Fibroblast of lung (primary cell): ENCODE measurements at regions not wholly inside any gene's neighbourhood (a gene's known extent, or its start where the extent isn't known, plus 50 kb on each side); places are given as distances from the start of the nearest gene placed in this dataset.

Source experiments
- DNase-seq, 2 donors: peaks; one replicate each; pipeline versions ENCODE4 v3.0.0 to v3.0.0-alpha.2; 2010; ENCODE audit warnings: low read depth in 2 of 2
- H2AFZ ChIP-seq: 2 replicates; pipeline ENCODE4 v1.5.1; 2012; ENCODE audit warnings: low read length, control low read depth, inconsistent platforms
- H3K27ac ChIP-seq: 2 replicates; pipeline ENCODE4 v1.5.1; 2011; ENCODE audit warnings: low read length, control low read depth; ENCODE audit not compliant: insufficient read depth
- H3K27me3 ChIP-seq: 2 replicates; pipeline ENCODE4 v1.5.1; 2011; ENCODE audit warnings: mild to moderate bottlenecking, low read length; ENCODE audit not compliant: control insufficient read depth, insufficient read depth
- H3K36me3 ChIP-seq: 2 replicates; pipeline ENCODE4 v1.5.1; 2011; ENCODE audit warnings: low read length; ENCODE audit not compliant: control insufficient read depth, insufficient read depth
- H3K4me1 ChIP-seq: 2 replicates; pipeline ENCODE4 v1.5.1; 2011; ENCODE audit warnings: low read length; ENCODE audit not compliant: control insufficient read depth, insufficient read depth; ENCODE audit errors: extremely low read depth
- H3K4me2 ChIP-seq: 2 replicates; pipeline ENCODE4 v1.5.1; 2011; ENCODE audit warnings: low read length, control low read depth; ENCODE audit not compliant: insufficient read depth; ENCODE audit errors: extremely low read depth
- H3K4me3 ChIP-seq, 4 experiments: fragments of 200-600 bp in 1 of 4; sonication (generic) in 1 of 4; replicated peaks in 1 of 4; 2 replicates each; pipeline ENCODE4 v1.5.1; 2011 to 2016; ENCODE audit warnings: low read length in 4 of 4, low read depth in 3 of 4, mild to moderate bottlenecking in 3 of 4, control low read depth in 2 of 4, inconsistent platforms in 1 of 4, mixed read lengths in 1 of 4; ENCODE audit not compliant: insufficient read depth in 1 of 4; ENCODE audit errors: control extremely low read depth in 1 of 4
- H3K79me2 ChIP-seq: 2 replicates; pipeline ENCODE4 v1.5.1; 2012; ENCODE audit warnings: mild to moderate bottlenecking, low read length, inconsistent platforms; ENCODE audit not compliant: control insufficient read depth, insufficient read depth
- H3K9ac ChIP-seq: 2 replicates; pipeline ENCODE4 v1.5.1; 2011; ENCODE audit warnings: mild to moderate bottlenecking, low read length, control low read depth; ENCODE audit not compliant: insufficient read depth
- H3K9me3 ChIP-seq: 2 replicates; pipeline ENCODE4 v1.5.1; 2012; ENCODE audit warnings: low read depth, low read length; ENCODE audit not compliant: control insufficient read depth, insufficient read depth
- H4K20me1 ChIP-seq: 2 replicates; pipeline ENCODE4 v1.5.1; 2011; ENCODE audit warnings: low read length; ENCODE audit not compliant: control insufficient read depth, insufficient read depth; ENCODE audit errors: extremely low read depth
- CTCF ChIP-seq, 2 donors: IDR thresholded peaks in 1 of 2; conservative IDR thresholded peaks in 1 of 2; 1 replicate in 1 of 2; 2 replicates in 1 of 2; pipeline ENCODE4 v1.5.1; 2011 to 2012; ENCODE audit warnings: low read length in 2 of 2, control low read depth in 1 of 2, inconsistent platforms in 1 of 2, low read depth in 1 of 2, mild to moderate bottlenecking in 1 of 2
- EZH2 ChIP-seq: IDR thresholded peaks from 2 replicates; pipeline ENCODE4 v1.5.1; 2012; ENCODE audit warnings: low read length, control low read depth, mild to moderate bottlenecking; ENCODE audit errors: missing control alignments

- H3K9me3 ChIP-seq: no peaks in the 10 kb centered on the region
- no peak overlapping the region for H2AFZ ChIP-seq
- no peak overlapping the region for H3K4me3 ChIP-seq
- no peaks in the 10 kb centered on the region for H4K20me1 ChIP-seq
- peaks cover 4% of the 10 kb centered on the region for H3K27me3 ChIP-seq
- no peak overlapping the region for H3K27ac ChIP-seq
- no peaks in the 10 kb centered on the region for H3K4me1 ChIP-seq
- no peak for DNase-seq
- no peaks in the 10 kb centered on the region for H3K36me3 ChIP-seq
- H3K4me2 ChIP-seq: no peak overlapping the region
- H3K9ac ChIP-seq: no peak overlapping the region
- TF ChIP-seq CTCF (conservative IDR thresholded peaks at IDR 0.05 in 1 of 2, IDR thresholded peaks at IDR 0.05 in 1 of 2; ENCODE audit: low read depth in 1 of 2, low read length in 2 of 2): no peak
- no peak for TF ChIP-seq EZH2
- H3K79me2 ChIP-seq: no peaks in the 10 kb centered on the region
Measured at GRCh38 chr21:36571556-36571955, 91.6 kb upstream of the CLDN14 start.

GRCh38 chr21:36572039-36572438 lies 92.1 kb upstream of the CLDN14 start:
- Histone ChIP-seq H3K79me2 (no peaks in the 10 kb centered on the region), H3K4me2 (no peak overlapping the region), H3K4me1 (no peaks in the 10 kb centered on the region), H4K20me1 (no peaks in the 10 kb centered on the region), H3K9ac (no peak overlapping the region), H3K36me3 (no peaks in the 10 kb centered on the region), H3K9me3 (no peaks in the 10 kb centered on the region), H3K27ac (no peak overlapping the region), H3K27me3 (peaks cover 2% of the 10 kb centered on the region), H2AFZ (no peak overlapping the region), H3K4me3 (no peak overlapping the region)
- DNase-seq: no peak
- no peak for TF ChIP-seq EZH2
- TF ChIP-seq CTCF (conservative IDR thresholded peaks at IDR 0.05 in 1 of 2, IDR thresholded peaks at IDR 0.05 in 1 of 2; ENCODE audit: low read depth in 1 of 2, low read length in 2 of 2): no peak

- Histone ChIP-seq H3K36me3 (no peaks in the 10 kb centered on the region), H3K9me3 (no peaks in the 10 kb centered on the region), H3K4me1 (no peaks in the 10 kb centered on the region), H3K27ac (no peak overlapping the region), H3K4me3 (no peak overlapping the region), H2AFZ (no peak overlapping the region), H3K79me2 (no peaks in the 10 kb centered on the region), H3K4me2 (no peak overlapping the region), H3K27me3 (peaks cover 3% of the 10 kb centered on the region), H3K9ac (no peak overlapping the region), H4K20me1 (no peaks in the 10 kb centered on the region)
- no peak for DNase-seq
- TF ChIP-seq CTCF (conservative IDR thresholded peaks at IDR 0.05 in 1 of 2, IDR thresholded peaks at IDR 0.05 in 1 of 2; ENCODE audit: low read depth in 1 of 2, low read length in 2 of 2) (no peak), EZH2 (no peak)
Measured at GRCh38 chr21:36575306-36575705, 95.4 kb upstream of the CLDN14 start.
